ENCODE measurements at regions not wholly inside any gene's neighbourhood (a gene's known extent, or its start where the extent isn't known, plus 50 kb on each side); places are given as distances from the start of the nearest gene placed in this dataset.

DNA sequence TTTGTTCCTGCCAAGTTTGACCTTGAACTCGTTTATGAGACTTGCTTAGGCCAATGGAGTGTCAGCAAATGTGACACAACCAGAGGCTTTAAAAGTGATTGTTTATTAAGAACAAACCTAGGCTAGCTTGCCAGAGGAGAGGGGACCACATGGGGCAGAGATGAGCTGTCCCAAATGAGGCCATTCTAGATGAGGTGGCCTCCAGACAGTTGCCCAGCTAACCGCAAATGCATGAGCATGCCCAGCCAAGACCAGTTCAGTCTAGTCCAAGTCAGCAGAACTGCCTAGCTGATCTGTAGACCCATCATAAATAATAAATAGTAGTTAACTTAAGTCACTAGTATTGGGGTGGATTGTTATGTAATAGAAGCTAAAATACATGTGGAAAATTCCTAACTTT is 172.8 kb upstream of the DYRK2 start:
- no peaks in the 10 kb centered on the region for H4K20me1 ChIP-seq (ENCODE audit: insufficient read depth, low read length)

DNA sequence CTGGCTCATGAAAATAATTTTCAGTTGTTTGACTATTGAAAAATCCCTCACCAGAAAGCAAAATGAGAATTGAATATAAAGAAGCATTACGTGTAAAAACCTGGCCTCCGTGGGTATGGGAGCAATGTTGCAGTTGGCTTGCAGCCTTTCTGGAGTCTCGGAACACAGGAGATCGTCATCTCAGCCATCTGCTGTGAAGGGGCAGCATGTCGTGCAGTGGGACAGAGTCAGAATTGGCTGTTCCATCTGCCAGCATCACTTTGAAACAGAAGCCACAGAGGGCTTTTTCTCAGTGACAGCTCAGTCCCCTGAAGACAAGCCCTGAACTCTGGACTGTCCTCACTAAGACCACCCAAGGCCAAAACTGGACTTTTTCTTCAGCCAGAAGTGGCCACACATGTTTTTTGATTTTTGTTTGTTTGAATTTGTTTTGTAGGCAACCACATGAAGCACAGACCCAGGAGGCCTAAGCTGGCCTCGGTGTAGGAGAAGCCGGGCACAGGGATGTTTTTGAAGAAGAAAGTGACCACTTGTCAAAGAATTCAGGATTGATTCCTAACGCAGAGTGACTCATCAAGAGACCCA is 170.8 kb upstream of the DYRK2 start:
- Histone ChIP-seq H3K4me3 (ENCODE audit: low read depth, low read length, poor library complexity, severe bottlenecking) (no peak overlapping the region), H3K36me3 (ENCODE audit: insufficient read depth, low read length) (no peaks in the 10 kb centered on the region), H3K4me1 (ENCODE audit: insufficient read depth, low read length, severe bottlenecking) (no peaks in the 10 kb centered on the region), H3F3A (ENCODE audit: insufficient read depth, low read length) (no peaks in the 10 kb centered on the region), H3K4me2 (ENCODE audit: low read length) (no peak overlapping the region), H3K27me3 (ENCODE audit: insufficient read depth, low read length) (no peaks in the 10 kb centered on the region; the same call in 1 of the 2 replicates), H3K79me2 (ENCODE audit: insufficient read depth, low read length) (no peaks in the 10 kb centered on the region), H3K27ac (ENCODE audit: low read depth, low read length, poor library complexity, severe bottlenecking) (no peak overlapping the region), H3K9me3 (ENCODE audit: low read length) (no peaks in the 10 kb centered on the region), H3K9me2 (ENCODE audit: low read depth, low read length) (no peaks in the 10 kb centered on the region), H2AFZ (ENCODE audit: low read length) (no peak overlapping the region), H4K20me1 (ENCODE audit: insufficient read depth, low read length) (no peaks in the 10 kb centered on the region), H3K9ac (ENCODE audit: low read length) (no peak overlapping the region)
- no peak for TF ChIP-seq EZH2 (IDR thresholded peaks at IDR 0.05; ENCODE audit: borderline replicate concordance, low read length)
- TF ChIP-seq, protein P1, sequence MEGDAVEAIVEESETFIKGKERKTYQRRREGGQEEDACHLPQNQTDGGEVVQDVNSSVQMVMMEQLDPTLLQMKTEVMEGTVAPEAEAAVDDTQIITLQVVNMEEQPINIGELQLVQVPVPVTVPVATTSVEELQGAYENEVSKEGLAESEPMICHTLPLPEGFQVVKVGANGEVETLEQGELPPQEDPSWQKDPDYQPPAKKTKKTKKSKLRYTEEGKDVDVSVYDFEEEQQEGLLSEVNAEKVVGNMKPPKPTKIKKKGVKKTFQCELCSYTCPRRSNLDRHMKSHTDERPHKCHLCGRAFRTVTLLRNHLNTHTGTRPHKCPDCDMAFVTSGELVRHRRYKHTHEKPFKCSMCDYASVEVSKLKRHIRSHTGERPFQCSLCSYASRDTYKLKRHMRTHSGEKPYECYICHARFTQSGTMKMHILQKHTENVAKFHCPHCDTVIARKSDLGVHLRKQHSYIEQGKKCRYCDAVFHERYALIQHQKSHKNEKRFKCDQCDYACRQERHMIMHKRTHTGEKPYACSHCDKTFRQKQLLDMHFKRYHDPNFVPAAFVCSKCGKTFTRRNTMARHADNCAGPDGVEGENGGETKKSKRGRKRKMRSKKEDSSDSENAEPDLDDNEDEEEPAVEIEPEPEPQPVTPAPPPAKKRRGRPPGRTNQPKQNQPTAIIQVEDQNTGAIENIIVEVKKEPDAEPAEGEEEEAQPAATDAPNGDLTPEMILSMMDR (IDR thresholded peaks at IDR 0.05; ENCODE audit: low read length): no peak

More for the DNA sequence above, 172.8 kb upstream of the DYRK2 start:
- Histone ChIP-seq H3K36me3 (ENCODE audit: insufficient read depth, low read length) (no peaks in the 10 kb centered on the region), H3K9me3 (ENCODE audit: low read length) (no peaks in the 10 kb centered on the region), H3K79me2 (ENCODE audit: insufficient read depth, low read length) (no peaks in the 10 kb centered on the region), H3K4me3 (ENCODE audit: low read depth, low read length, poor library complexity, severe bottlenecking) (no peak overlapping the region), H3F3A (ENCODE audit: insufficient read depth, low read length) (no peaks in the 10 kb centered on the region), H3K4me1 (ENCODE audit: insufficient read depth, low read length, severe bottlenecking) (no peaks in the 10 kb centered on the region), H3K27me3 (ENCODE audit: insufficient read depth, low read length) (no peaks in the 10 kb centered on the region), H3K9ac (ENCODE audit: low read length) (no peak overlapping the region), H2AFZ (ENCODE audit: low read length) (no peak overlapping the region), H3K4me2 (ENCODE audit: low read length) (no peak overlapping the region), H3K9me2 (ENCODE audit: low read depth, low read length) (no peaks in the 10 kb centered on the region), H3K27ac (ENCODE audit: low read depth, low read length, poor library complexity, severe bottlenecking) (no peak overlapping the region)
- TF ChIP-seq EZH2 (IDR thresholded peaks at IDR 0.05; ENCODE audit: borderline replicate concordance, low read length): no peak
- TF ChIP-seq, protein P1 (IDR thresholded peaks at IDR 0.05; ENCODE audit: low read length): no peak

DNA sequence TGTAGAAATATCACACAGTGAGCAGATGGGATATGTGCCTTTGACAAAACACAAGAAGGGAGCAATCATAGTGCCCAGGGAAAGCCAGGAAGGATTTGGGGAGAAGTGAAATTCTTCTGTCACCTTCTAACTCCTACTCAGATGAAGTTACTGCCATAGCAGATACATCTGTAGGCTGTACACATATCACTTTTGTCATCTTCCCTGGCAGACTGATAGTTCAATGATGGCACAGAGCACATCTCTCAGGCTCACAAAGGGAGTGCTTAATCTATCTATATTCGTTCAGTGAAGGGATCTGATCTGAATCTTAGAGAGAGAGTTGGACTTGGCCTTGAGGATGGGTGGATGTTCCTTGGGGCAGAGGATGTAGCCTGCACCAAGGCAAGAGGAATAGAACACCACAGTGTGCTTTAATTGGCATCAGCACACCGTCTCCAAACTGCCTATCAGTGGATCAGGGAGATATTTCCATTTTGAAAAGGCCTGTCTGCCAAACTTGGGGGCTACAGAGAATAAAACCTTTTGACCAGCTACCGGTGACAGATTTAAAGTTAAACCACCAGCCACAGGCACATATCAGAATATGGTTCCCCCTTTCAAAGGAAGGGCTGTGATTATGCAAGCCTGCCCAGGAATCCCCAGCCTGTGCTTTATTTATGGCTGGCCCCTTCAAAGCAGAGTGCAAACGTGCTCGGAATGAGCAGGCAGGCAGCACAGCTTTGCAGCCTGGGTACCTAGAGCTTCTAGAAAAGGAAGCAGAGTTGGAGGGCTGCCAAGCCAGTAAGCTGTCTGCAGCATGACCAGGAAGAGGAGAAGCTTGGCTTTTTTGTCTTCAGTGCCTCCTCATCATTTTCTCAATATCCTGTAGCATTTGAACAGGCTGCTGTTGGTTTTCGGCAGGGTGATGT is 165.5 kb upstream of the DYRK2 start:
- Histone ChIP-seq H3F3A (ENCODE audit: insufficient read depth, low read length) (no peaks in the 10 kb centered on the region), H3K27me3 (ENCODE audit: insufficient read depth, low read length) (no peaks in the 10 kb centered on the region; the same call in 1 of the 2 replicates), H4K20me1 (ENCODE audit: insufficient read depth, low read length) (no peaks in the 10 kb centered on the region), H3K9me2 (ENCODE audit: low read depth, low read length) (no peaks in the 10 kb centered on the region), H3K36me3 (ENCODE audit: insufficient read depth, low read length) (no peaks in the 10 kb centered on the region), H3K9me3 (ENCODE audit: low read length) (0 out of 2 replicates have a peak, but pooled peaks cover 5% of the 10 kb centered on the region), H3K9ac (ENCODE audit: low read length) (no peak overlapping the region), H2AFZ (ENCODE audit: low read length) (no peak overlapping the region), H3K4me3 (ENCODE audit: low read depth, low read length, poor library complexity, severe bottlenecking) (no peak overlapping the region), H3K79me2 (ENCODE audit: insufficient read depth, low read length) (no peaks in the 10 kb centered on the region), H3K4me2 (ENCODE audit: low read length) (no peak overlapping the region), H3K27ac (ENCODE audit: low read depth, low read length, poor library complexity, severe bottlenecking) (no peak overlapping the region), H3K4me1 (ENCODE audit: insufficient read depth, low read length, severe bottlenecking) (peaks cover 3% of the 10 kb centered on the region)
- TF ChIP-seq EZH2 (IDR thresholded peaks at IDR 0.05; ENCODE audit: borderline replicate concordance, low read length): no peak
